ENCODE measurements at regions not wholly inside any gene's neighbourhood (a gene's known extent, or its start where the extent isn't known, plus 50 kb on each side); places are given as distances from the start of the nearest gene placed in this dataset.

- H3K36me3 ChIP-seq (ENCODE audit: low read depth, missing control alignments), result no peaks in the 10 kb centered on the region
- TF ChIP-seq CTCF (IDR thresholded peaks at IDR 0.05) (no peak), POLR2A (IDR thresholded peaks at IDR 0.05) (no peak)
- DNase-seq, result no peak
- H3K27me3 ChIP-seq, result no peaks in the 10 kb centered on the region
- intact Hi-C loops (cut with DNase I; ENCODE audit: low total_unique reads), result no loop called here
- H3K27ac ChIP-seq, result no peak overlapping the region
- 79 to 85% methylated on average over 2 of the region's 2 CpGs for WGBS, 2 donors
- no peaks in the 10 kb centered on the region for H3K9me3 ChIP-seq
- no peak overlapping the region for H3K4me3 ChIP-seq
- H3K4me1 ChIP-seq, result no peaks in the 10 kb centered on the region
These were observed 282.8 kb upstream of the C9orf72 start for GRCh38 chr9:27856054-27856453.

GRCh38 chr9:27856748-27857147 lies 283.5 kb upstream of the C9orf72 start:
- no peak overlapping the region for H3K4me3 ChIP-seq
- DNase-seq, result no peak
- no peaks in the 10 kb centered on the region for H3K27me3 ChIP-seq
- 96 to 98% methylated on average over 1 of the region's 1 CpG for WGBS, 2 donors
- no peaks in the 10 kb centered on the region for H3K9me3 ChIP-seq
- H3K27ac ChIP-seq, result no peak overlapping the region
- no peaks in the 10 kb centered on the region for H3K36me3 ChIP-seq (ENCODE audit: low read depth, missing control alignments)
- H3K4me1 ChIP-seq, result no peaks in the 10 kb centered on the region
- TF ChIP-seq CTCF (IDR thresholded peaks at IDR 0.05), result no peak
- intact Hi-C loops (cut with DNase I; ENCODE audit: low total_unique reads), result no loop called here

- H3K4me1 ChIP-seq, result no peaks in the 10 kb centered on the region
- no peak for TF ChIP-seq POLR2A (IDR thresholded peaks at IDR 0.05)
- no peak for TF ChIP-seq CTCF (IDR thresholded peaks at IDR 0.05)
- DNase-seq, result no peak
- intact Hi-C loops (cut with DNase I; ENCODE audit: low total_unique reads), result no loop called here
- no peaks in the 10 kb centered on the region for H3K36me3 ChIP-seq (ENCODE audit: low read depth, missing control alignments)
- H3K27me3 ChIP-seq, result no peaks in the 10 kb centered on the region
- no peak overlapping the region for H3K27ac ChIP-seq
- no peaks in the 10 kb centered on the region for H3K9me3 ChIP-seq
- no peak overlapping the region for H3K4me3 ChIP-seq
- WGBS, 2 donors, result 70 to 77% methylated on average over 3 of the region's 3 CpGs
These were observed 288.6 kb upstream of the C9orf72 start for GRCh38 chr9:27861887-27862286.

GRCh38 chr9:27864644-27865438 lies 291.6 kb upstream of the C9orf72 start:
- Histone ChIP-seq H3K4me3 (no peak overlapping the region), H3K4me1 (no peaks in the 10 kb centered on the region), H3K9me3 (no peaks in the 10 kb centered on the region), H3K27me3 (no peaks in the 10 kb centered on the region), H3K36me3 (ENCODE audit: low read depth, missing control alignments) (no peaks in the 10 kb centered on the region), H3K27ac (no peak overlapping the region)
- TF ChIP-seq POLR2A (IDR thresholded peaks at IDR 0.05), result no peak
- TF ChIP-seq CTCF (IDR thresholded peaks at IDR 0.05), result no peak
- 73 to 74% methylated on average over 7 of the region's 7 CpGs for WGBS, 2 donors
- intact Hi-C loops (cut with DNase I; ENCODE audit: low total_unique reads), result no loop called here
- DNase-seq, result no peak

GRCh38 chr9:27866741-27867140 lies 293.5 kb upstream of the C9orf72 start:
- Histone ChIP-seq H3K4me3 (no peak overlapping the region), H3K27ac (no peak overlapping the region), H3K36me3 (ENCODE audit: low read depth, missing control alignments) (no peaks in the 10 kb centered on the region), H3K4me1 (no peaks in the 10 kb centered on the region), H3K9me3 (no peaks in the 10 kb centered on the region), H3K27me3 (no peaks in the 10 kb centered on the region)
- intact Hi-C loops (cut with DNase I; ENCODE audit: low total_unique reads), result no loop called here
- 84 to 90% methylated on average over 4 of the region's 4 CpGs for WGBS, 2 donors
- no peak for DNase-seq
- TF ChIP-seq POLR2A (IDR thresholded peaks at IDR 0.05) (no peak), CTCF (IDR thresholded peaks at IDR 0.05) (no peak)

All from testis (tissue), 2 donors.